Endothelial cell of umbilical vein (primary cell): ENCODE measurements at regions not wholly inside any gene's neighbourhood (a gene's known extent, or its start where the extent isn't known, plus 50 kb on each side); places are given as distances from the start of the nearest gene placed in this dataset.

ENCODE experiments used
- BruUV-seq: library from RNA; stranded (reverse); fragments of 400-500 nt; replicated peaks from 2 replicates; lab custom pipeline; 2021; lab: Mats Ljungman, UMichigan
- CTCF ChIA-PET: fragments of 300-600, 350-600 bp; sonication (Branson Sonifier 250); formaldehyde crosslinking; loops from one replicate; lab custom pipeline; 2021; ENCODE audit warnings: antibody characterized with exemption, inconsistent platforms; lab: Charles Lee
- POLR2A ChIA-PET: fragments of 300-600, 350-600 bp; sonication (Branson Sonifier 250); formaldehyde crosslinking; loops from one replicate; lab custom pipeline; 2021; ENCODE audit warnings: antibody characterized with exemption, inconsistent platforms; lab: Charles Lee
- DNase-seq: peaks from one replicate; pipeline ENCODE4 v3.0.0-alpha.2; 2011; ENCODE audit warnings: low read depth, low spot score
- FAIRE-seq: peaks from 2 replicates; lab custom pipeline; 2011; peaks lifted over from hg19 to GRCh38; lab: Jason Lieb, UNC
- H2AFZ ChIP-seq: 2 replicates; pipeline ENCODE4 v1.6.0; 2012; ENCODE audit warnings: low read depth, low read length, control low read depth, inconsistent platforms
- H3K27ac ChIP-seq: 2 replicates; pipeline ENCODE4 v1.5.1; 2011; ENCODE audit warnings: low read depth, mild to moderate bottlenecking, control low read depth, low read length, moderate library complexity; ENCODE audit not compliant: insufficient read depth
- H3K27me3 ChIP-seq, 2 experiments: 2 replicates each; pipeline versions ENCODE4 v1.6.0 to v1.6.1; 2011; ENCODE audit warnings: low read length in 2 of 2, mixed read lengths in 1 of 2; ENCODE audit not compliant: control insufficient read depth in 2 of 2, insufficient read depth in 2 of 2
- H3K36me3 ChIP-seq, 2 experiments: 2 replicates in 1 of 2; 3 replicates in 1 of 2; pipeline ENCODE4 v1.5.1; 2011; ENCODE audit warnings: low read length in 2 of 2, mild to moderate bottlenecking in 1 of 2, moderate library complexity in 1 of 2; ENCODE audit not compliant: control insufficient read depth in 2 of 2, insufficient read depth in 2 of 2; ENCODE audit errors: extremely low read depth in 1 of 2
- H3K4me1 ChIP-seq: 3 replicates; pipeline ENCODE4 v1.5.1; 2011; ENCODE audit warnings: mild to moderate bottlenecking, low read length; ENCODE audit not compliant: control insufficient read depth, insufficient read depth; ENCODE audit errors: extremely low read depth
- H3K4me2 ChIP-seq: 2 replicates; pipeline ENCODE4 v1.6.1; 2011; ENCODE audit warnings: low read length, control low read depth, mixed read lengths; ENCODE audit not compliant: insufficient read depth
- H3K4me3 ChIP-seq, 3 experiments: fragments of 200-600 bp in 1 of 3; sonication (generic), shearing (Covaris generic) in 1 of 3; replicated peaks in 1 of 3; 2 replicates each; pipeline ENCODE4 v1.5.1; 2011 to 2016; ENCODE audit warnings: control low read depth in 3 of 3, low read length in 3 of 3, mild to moderate bottlenecking in 2 of 3, inconsistent platforms in 1 of 3, low read depth in 1 of 3, moderate library complexity in 1 of 3; ENCODE audit not compliant: insufficient read depth in 1 of 3
- H3K79me2 ChIP-seq: 2 replicates; pipeline ENCODE4 v1.6.0; 2012; ENCODE audit warnings: low read length, inconsistent platforms; ENCODE audit not compliant: control insufficient read depth, insufficient read depth
- H3K9ac ChIP-seq: replicated peaks from 2 replicates; pipeline ENCODE3; 2011; ENCODE audit warnings: low read length, control low read depth; ENCODE audit not compliant: insufficient read depth; ENCODE audit errors: extremely low read depth
- H3K9me1 ChIP-seq: replicated peaks from 3 replicates; pipeline ENCODE4 v1.6.0; 2011; ENCODE audit warnings: mild to moderate bottlenecking, low read length; ENCODE audit not compliant: control insufficient read depth, insufficient read depth; ENCODE audit errors: extremely low read depth
- H3K9me3 ChIP-seq: replicated peaks from 2 replicates; pipeline ENCODE4 v1.5.1; 2012; ENCODE audit warnings: low read length, inconsistent platforms; ENCODE audit not compliant: control insufficient read depth, insufficient read depth
- H4K20me1 ChIP-seq: replicated peaks from 2 replicates; pipeline ENCODE3; 2011; ENCODE audit warnings: mild to moderate bottlenecking, low read length; ENCODE audit not compliant: control insufficient read depth, insufficient read depth; ENCODE audit errors: extremely low read depth
- CTCF ChIP-seq, 2 donors: IDR thresholded peaks; 1 replicate in 1 of 2; 2 replicates in 1 of 2; pipeline ENCODE4 v1.5.1; 2011; ENCODE audit warnings: low read length in 2 of 2, mild to moderate bottlenecking in 2 of 2, moderate library complexity in 2 of 2, control low read depth in 1 of 2, inconsistent platforms in 1 of 2, low read depth in 1 of 2; ENCODE audit not compliant: insufficient read depth in 1 of 2; ENCODE audit errors: extremely low read depth in 1 of 2
- EZH2 ChIP-seq: IDR thresholded peaks from 2 replicates; pipeline ENCODE4 v1.6.1; 2012; ENCODE audit warnings: borderline replicate concordance, low read depth, mild to moderate bottlenecking, moderate library complexity, low read length, inconsistent platforms; ENCODE audit not compliant: severe bottlenecking
- FOS ChIP-seq: IDR thresholded peaks from 2 replicates; pipeline ENCODE4 v1.6.1; 2011; ENCODE audit warnings: mild to moderate bottlenecking, low read length, moderate library complexity, borderline replicate concordance; ENCODE audit not compliant: insufficient read depth
- GATA2 ChIP-seq: IDR thresholded peaks from 2 replicates; pipeline ENCODE4 v1.7.0; 2011; ENCODE audit warnings: low read depth, mild to moderate bottlenecking, moderate library complexity, mixed read lengths, low read length; ENCODE audit not compliant: insufficient read length, insufficient read depth
- JUN ChIP-seq: IDR thresholded peaks from 2 replicates; pipeline ENCODE4 v1.6.1; 2011; ENCODE audit warnings: borderline replicate concordance, low read depth; ENCODE audit not compliant: insufficient read length, insufficient read depth
- MAX ChIP-seq: IDR thresholded peaks from 2 replicates; pipeline ENCODE4 v1.6.1; 2011; ENCODE audit not compliant: insufficient read depth, insufficient read length
- MYC ChIP-seq: IDR thresholded peaks from one replicate; pipeline ENCODE4 v1.6.1; 2011; ENCODE audit warnings: mild to moderate bottlenecking, low read depth, low read length
- POLR2A ChIP-seq: IDR thresholded peaks from 2 replicates; pipeline ENCODE4 v1.6.1; 2012; ENCODE audit warnings: low read depth, mild to moderate bottlenecking, control low read depth, low read length
- POLR2AphosphoS5 ChIP-seq: IDR thresholded peaks from 2 replicates; pipeline ENCODE4 v1.6.1; 2012; ENCODE audit warnings: low read depth, mild to moderate bottlenecking, control low read depth, low read length, moderate library complexity; ENCODE audit not compliant: insufficient read depth
- dilution Hi-C: fragments of 300-500 bp; cut with MboI; formaldehyde crosslinking; loops from one replicate; pipeline ENCODE4 v1.15.0; 2019; ENCODE audit warnings: low sequenced_read_pairs; ENCODE audit not compliant: extremely low pct_ligation_motif_present
- intact Hi-C: fragments of 100-400 bp; cut with micrococcal nuclease; formaldehyde crosslinking; loops from one replicate; pipeline ENCODE4 v1.10.0; 2022

GRCh38 chr14:92241966-92242595, 80.9 kb upstream of the SLC24A4 start:
- no peak overlapping the region for H3K27ac ChIP-seq
- no peak overlapping the region for H2AFZ ChIP-seq
- H3K9me1 ChIP-seq = no peaks in the 10 kb centered on the region
- POLR2A ChIA-PET = no interaction called here
- FAIRE-seq (no peak), DNase-seq (no peak)
- H3K9me3 ChIP-seq = no peaks in the 10 kb centered on the region
- no peaks in the 10 kb centered on the region for H3K27me3 ChIP-seq
- no peak overlapping the region for H3K9ac ChIP-seq
- CTCF ChIA-PET = no interaction called here
- H3K4me3 ChIP-seq = no peak overlapping the region
- no peak for TF ChIP-seq GATA2
- TF ChIP-seq MYC = no peak
- TF ChIP-seq POLR2AphosphoS5 = no peak
- TF ChIP-seq CTCF (IDR thresholded peaks at IDR 0.05; ENCODE audit: extremely low read depth in 1 of 2, insufficient read depth in 1 of 2, low read depth in 1 of 2, low read length in 2 of 2) = no peak
- TF ChIP-seq MAX = no peak
- TF ChIP-seq JUN = no peak
- TF ChIP-seq FOS = no peak
- TF ChIP-seq POLR2A = no peak
- TF ChIP-seq EZH2 = no peak
- no peaks in the 10 kb centered on the region for H3K36me3 ChIP-seq
- intact Hi-C loops = no loop called here
- dilution Hi-C loops = no loop called here
- H3K4me1 ChIP-seq = no peaks in the 10 kb centered on the region
- no peaks in the 10 kb centered on the region for H4K20me1 ChIP-seq
- no TSS peak for BruUV-seq
- H3K4me2 ChIP-seq = no peak overlapping the region
- H3K79me2 ChIP-seq = no peaks in the 10 kb centered on the region
